HCT116 (cell line): ENCODE measurements at regions not wholly inside any gene's neighbourhood (a gene's known extent, or its start where the extent isn't known, plus 50 kb on each side); places are given as distances from the start of the nearest gene placed in this dataset.

ENCODE experiments used
- ATAC-seq: fragments of 200-7000 bp; cut with Tn5 transposase; 2 replicates; pipeline ENCODE4 v1.9.1; 2020; ENCODE audit warnings: mild to moderate bottlenecking, moderate library complexity
- BruUV-seq: library from RNA; stranded (reverse); fragments of 400-500 nt; replicated peaks from 2 replicates; lab custom pipeline; 2021; lab: Mats Ljungman, UMichigan
- CTCF ChIA-PET: fragments of 300-600 bp; sonication (Branson Sonifier 250); formaldehyde crosslinking; loops from one replicate; lab custom pipeline; 2021; ENCODE audit warnings: antibody characterized with exemption; lab: Charles Lee
- POLR2A ChIA-PET: fragments of 300-600, 350-600 bp; sonication (Branson Sonifier 250); formaldehyde crosslinking; loops from one replicate; lab custom pipeline; 2021; ENCODE audit warnings: antibody characterized with exemption; lab: Charles Lee
- RAD21 ChIA-PET, 2 experiments: fragments of 300-600 bp; sonication (Branson Sonifier 250); formaldehyde crosslinking; loops; one replicate each; lab custom pipeline; 2023; ENCODE audit warnings: low total read pairs in 2 of 2; ENCODE audit not compliant: uncharacterized antibody in 2 of 2, unreplicated experiment in 2 of 2, low non-redundant PET in 1 of 2; lab: Charles Lee
- DNase-seq: peaks from one replicate; pipeline ENCODE4 v3.0.0-alpha.2; 2010; ENCODE audit warnings: low read depth, low spot score
- H2AFZ ChIP-seq: fragments of 200-600 bp; shearing (Covaris generic), sonication (generic); 2 replicates; pipeline ENCODE4 v1.6.1; 2017; ENCODE audit warnings: low read depth, mixed run types, mixed read lengths, antibody characterized with exemption, low read length; ENCODE audit not compliant: poor library complexity, severe bottlenecking
- H3K27ac ChIP-seq: 2 replicates; pipeline ENCODE4 v1.5.1; 2012; ENCODE audit warnings: low read depth, low read length
- H3K27me3 ChIP-seq: fragments of 200-600 bp; sonication (generic); 2 replicates; pipeline ENCODE4 v1.6.1; 2016; ENCODE audit warnings: mixed run types, low read length, mixed read lengths; ENCODE audit not compliant: insufficient read depth
- H3K36me3 ChIP-seq, 2 experiments: fragments of 200-500 bp in 1 of 2; fragments of 200-600 bp in 1 of 2; sonication (Bioruptor generic) in 1 of 2; sonication (generic) in 1 of 2; 2 replicates each; pipeline versions ENCODE4 v1.5.1 to v1.6.1; 2014 to 2016; ENCODE audit warnings: low read length in 2 of 2, inconsistent platforms in 1 of 2, mixed read lengths in 1 of 2, mixed run types in 1 of 2; ENCODE audit not compliant: insufficient read depth in 2 of 2, control insufficient read depth in 1 of 2
- H3K4me1 ChIP-seq, 2 experiments: fragments of 200-600 bp in 1 of 2; sonication (generic) in 1 of 2; 2 replicates each; pipeline versions ENCODE4 v1.5.1 to v1.6.1; 2012 to 2017; ENCODE audit warnings: low read length in 2 of 2, inconsistent platforms in 1 of 2, mild to moderate bottlenecking in 1 of 2, mixed read lengths in 1 of 2, mixed run types in 1 of 2, moderate library complexity in 1 of 2; ENCODE audit not compliant: insufficient read depth in 2 of 2, control insufficient read depth in 1 of 2
- H3K4me2 ChIP-seq: fragments of 200-600 bp; sonication (generic); 2 replicates; pipeline ENCODE4 v1.6.1; 2017; ENCODE audit warnings: mixed run types, low read length, mixed read lengths
- H3K4me3 ChIP-seq, 2 experiments: fragments of 200-600 bp in 1 of 2; sonication (generic) in 1 of 2; replicated peaks in 1 of 2; 2 replicates each; pipeline ENCODE4 v1.5.1; 2011 to 2016; ENCODE audit warnings: low read length in 2 of 2, control low read depth in 1 of 2, low read depth in 1 of 2, mild to moderate bottlenecking in 1 of 2, mixed read lengths in 1 of 2, mixed run types in 1 of 2
- H3K79me2 ChIP-seq: fragments of 200-600 bp; sonication (generic); 2 replicates; pipeline ENCODE4 v1.6.1; 2017; ENCODE audit warnings: mild to moderate bottlenecking, mixed run types, low read length, moderate library complexity, mixed read lengths; ENCODE audit not compliant: insufficient read depth
- H3K9ac ChIP-seq: fragments of 200-600 bp; sonication (generic); 2 replicates; pipeline ENCODE4 v1.6.1; 2016; ENCODE audit warnings: low read length, mixed read lengths
- H3K9me2 ChIP-seq: fragments of 200-600 bp; sonication (generic), shearing (Covaris generic); 2 replicates; pipeline ENCODE4 v1.6.1; 2017; ENCODE audit warnings: mixed run types, mild to moderate bottlenecking, moderate library complexity; ENCODE audit not compliant: insufficient read depth
- H3K9me3 ChIP-seq, 2 experiments: fragments of 200-500 bp in 1 of 2; fragments of 200-600 bp in 1 of 2; sonication (Bioruptor generic) in 1 of 2; sonication (generic) in 1 of 2; 2 replicates each; pipeline ENCODE4 v1.6.1; 2014 to 2017; ENCODE audit warnings: low read length in 2 of 2, mixed read lengths in 2 of 2, inconsistent platforms in 1 of 2, low read depth in 1 of 2, mild to moderate bottlenecking in 1 of 2, mixed run types in 1 of 2, moderate library complexity in 1 of 2; ENCODE audit not compliant: control insufficient read depth in 1 of 2, insufficient read depth in 1 of 2
- H4K20me1 ChIP-seq: fragments of 200-600 bp; sonication (generic), shearing (Covaris generic); 2 replicates; pipeline ENCODE4 v1.6.1; 2017; ENCODE audit warnings: mixed run types, mild to moderate bottlenecking, moderate library complexity; ENCODE audit not compliant: insufficient read depth
- ATF3 ChIP-seq: IDR thresholded peaks from 2 replicates; pipeline ENCODE4 v1.6.1; 2012
- CBX3 ChIP-seq: IDR thresholded peaks from 2 replicates; pipeline ENCODE4 v1.6.1; 2012; ENCODE audit warnings: low read depth
- EGR1 ChIP-seq: IDR thresholded peaks from 2 replicates; pipeline ENCODE4 v1.6.1; 2012; ENCODE audit warnings: low read depth
- ELF1 ChIP-seq: IDR thresholded peaks from 2 replicates; pipeline ENCODE4 v1.6.1; 2012; ENCODE audit warnings: low read depth, borderline replicate concordance
- EZH2 ChIP-seq: fragments of 200-600 bp; sonication (generic); IDR thresholded peaks from 2 replicates; pipeline ENCODE4 v1.6.1; 2017; ENCODE audit warnings: antibody characterized with exemption, mixed run types
- EZH2phosphoT487 ChIP-seq: fragments of 200-600 bp; IDR thresholded peaks from 2 replicates; pipeline ENCODE4 v1.6.1; 2018; ENCODE audit warnings: antibody characterized with exemption, borderline replicate concordance
- FOSL1 ChIP-seq: IDR thresholded peaks from 2 replicates; pipeline ENCODE4 v1.6.1; 2012; ENCODE audit warnings: low read depth
- POLR2A ChIP-seq: IDR thresholded peaks from 2 replicates; pipeline ENCODE4 v1.7.0; 2011; ENCODE audit warnings: borderline replicate concordance; ENCODE audit not compliant: insufficient read depth, insufficient read length; ENCODE audit errors: extremely low read depth
- RAD21 ChIP-seq: IDR thresholded peaks from 2 replicates; pipeline ENCODE4 v1.6.1; 2012; ENCODE audit warnings: low read depth, mild to moderate bottlenecking
- REST ChIP-seq: IDR thresholded peaks from 2 replicates; pipeline ENCODE4 v1.6.1; 2012; ENCODE audit warnings: low read depth
- SIN3A ChIP-seq: IDR thresholded peaks from 2 replicates; pipeline ENCODE4 v1.6.1; 2012; ENCODE audit warnings: low read depth
- SRF ChIP-seq: IDR thresholded peaks from 2 replicates; pipeline ENCODE4 v1.6.1; 2012; ENCODE audit warnings: low read depth
- ZNF274 ChIP-seq: fragments of 200-500 bp; sonication (Bioruptor generic); IDR thresholded peaks from 2 replicates; pipeline ENCODE4 v1.6.1; 2014; ENCODE audit warnings: mild to moderate bottlenecking, low read depth, low read length, inconsistent platforms
- intact Hi-C: fragments of 100-400 bp; cut with micrococcal nuclease; formaldehyde crosslinking; loops from 2 replicates; pipeline ENCODE4 v1.10.0; 2022
- TF ChIP-seq, protein P1 (sequence below), 3 experiments: fragments of 200-600 bp in 1 of 3; sonication (generic) in 1 of 3; IDR thresholded peaks in 2 of 3; conservative IDR thresholded peaks in 1 of 3; 2 replicates each; pipeline ENCODE4 v1.5.1; 2012 to 2017; ENCODE audit warnings: low read depth in 2 of 3, low read length in 2 of 3, antibody characterized with exemption in 1 of 3, borderline replicate concordance in 1 of 3, control low read depth in 1 of 3, mild to moderate bottlenecking in 1 of 3, mixed read lengths in 1 of 3, mixed run types in 1 of 3, moderate library complexity in 1 of 3; ENCODE audit not compliant: insufficient read depth in 1 of 3

DNA sequence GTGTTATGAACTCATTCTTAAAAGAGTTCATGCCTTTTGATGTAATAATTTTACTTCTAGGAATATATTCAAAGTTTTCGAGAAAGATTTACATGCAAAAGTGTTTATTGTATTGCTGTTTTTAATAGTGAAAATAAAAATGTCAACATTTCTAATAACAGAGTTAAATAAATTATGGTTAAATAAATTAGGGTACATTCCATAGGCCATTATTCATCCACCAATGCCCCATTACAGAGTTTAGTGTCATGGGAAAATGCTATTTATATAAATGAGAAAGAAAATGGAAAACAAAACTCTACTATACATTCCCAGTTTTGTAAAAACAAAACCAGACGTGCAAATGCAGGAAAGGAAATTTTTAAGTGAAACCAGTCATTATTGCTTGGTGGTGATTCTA lies 538.1 kb upstream of the TBL1XR1 start:
- Histone ChIP-seq H3K36me3 (no peaks in the 10 kb centered on the region), H4K20me1 (no peaks in the 10 kb centered on the region), H3K9me2 (no peaks in the 10 kb centered on the region), H3K9ac (no peak overlapping the region), H3K4me3 (no peak overlapping the region), H3K9me3 (no peaks in the 10 kb centered on the region), H2AFZ (no peak overlapping the region), H3K4me2 (no peak overlapping the region), H3K27me3 (no peaks in the 10 kb centered on the region), H3K4me1 (no peaks in the 10 kb centered on the region), H3K27ac (no peak overlapping the region), H3K79me2 (no peaks in the 10 kb centered on the region)
- ChIA-PET CTCF (no interaction called here), RAD21 (no interaction called here), POLR2A (no interaction called here)
- BruUV-seq: no TSS peak
- TF ChIP-seq ZNF274 (no peak), EZH2phosphoT487 (no peak), SIN3A (no peak), FOSL1 (no peak), EZH2 (no peak), RAD21 (no peak)
- intact Hi-C loops: no loop called here
- ATAC-seq: no peak
- no peak for DNase-seq

DNA sequence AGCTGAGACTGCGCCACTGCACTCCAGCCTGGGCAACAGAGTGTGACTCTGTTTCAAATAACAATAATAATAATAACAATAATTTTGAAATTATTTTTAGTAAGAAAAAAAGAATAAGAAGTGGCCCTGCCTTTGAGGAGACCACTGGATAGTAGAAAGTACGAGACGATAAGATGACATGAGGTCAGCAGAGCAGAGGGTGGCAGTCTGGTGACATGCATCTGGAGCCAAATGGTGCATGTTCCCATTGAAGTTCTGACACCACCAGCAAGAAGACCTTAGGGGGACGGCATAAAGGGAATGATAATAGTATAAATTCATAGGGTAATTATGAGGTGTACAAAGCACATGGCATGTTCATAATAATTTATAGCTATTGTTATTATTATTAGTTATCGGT lies 542.2 kb upstream of the TBL1XR1 start:
- POLR2A ChIA-PET: no interaction called here
- TF ChIP-seq RAD21 (no peak), ELF1 (no peak), CBX3 (no peak), EGR1 (no peak), REST (no peak), ATF3 (no peak), SIN3A (no peak), SRF (no peak), FOSL1 (no peak), POLR2A (no peak), ZNF274 (no peak)
- TF ChIP-seq, protein P1, sequence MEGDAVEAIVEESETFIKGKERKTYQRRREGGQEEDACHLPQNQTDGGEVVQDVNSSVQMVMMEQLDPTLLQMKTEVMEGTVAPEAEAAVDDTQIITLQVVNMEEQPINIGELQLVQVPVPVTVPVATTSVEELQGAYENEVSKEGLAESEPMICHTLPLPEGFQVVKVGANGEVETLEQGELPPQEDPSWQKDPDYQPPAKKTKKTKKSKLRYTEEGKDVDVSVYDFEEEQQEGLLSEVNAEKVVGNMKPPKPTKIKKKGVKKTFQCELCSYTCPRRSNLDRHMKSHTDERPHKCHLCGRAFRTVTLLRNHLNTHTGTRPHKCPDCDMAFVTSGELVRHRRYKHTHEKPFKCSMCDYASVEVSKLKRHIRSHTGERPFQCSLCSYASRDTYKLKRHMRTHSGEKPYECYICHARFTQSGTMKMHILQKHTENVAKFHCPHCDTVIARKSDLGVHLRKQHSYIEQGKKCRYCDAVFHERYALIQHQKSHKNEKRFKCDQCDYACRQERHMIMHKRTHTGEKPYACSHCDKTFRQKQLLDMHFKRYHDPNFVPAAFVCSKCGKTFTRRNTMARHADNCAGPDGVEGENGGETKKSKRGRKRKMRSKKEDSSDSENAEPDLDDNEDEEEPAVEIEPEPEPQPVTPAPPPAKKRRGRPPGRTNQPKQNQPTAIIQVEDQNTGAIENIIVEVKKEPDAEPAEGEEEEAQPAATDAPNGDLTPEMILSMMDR (IDR thresholded peaks at IDR 0.05 in 2 of 3, conservative IDR thresholded peaks at IDR 0.05 in 1 of 3; ENCODE audit: borderline replicate concordance in 1 of 3, insufficient read depth in 1 of 3, low read depth in 2 of 3, low read length in 2 of 3): no peak
- no TSS peak for BruUV-seq

More for the DNA sequence above, 542.2 kb upstream of the TBL1XR1 start:
- Histone ChIP-seq H3K4me1 (no peaks in the 10 kb centered on the region), H3K4me3 (no peak overlapping the region), H4K20me1 (no peaks in the 10 kb centered on the region), H3K27ac (no peak overlapping the region), H2AFZ (no peak overlapping the region), H3K9me2 (no peaks in the 10 kb centered on the region), H3K27me3 (no peaks in the 10 kb centered on the region), H3K79me2 (no peaks in the 10 kb centered on the region), H3K9ac (no peak overlapping the region), H3K4me2 (no peak overlapping the region), H3K36me3 (no peaks in the 10 kb centered on the region), H3K9me3 (no peaks in the 10 kb centered on the region)
- ATAC-seq (no peak), DNase-seq (no peak)
- ChIA-PET RAD21 (no interaction called here), CTCF (no interaction called here)
- intact Hi-C loops: no loop called here
